NB4 (cell line): ENCODE measurements at regions not wholly inside any gene's neighbourhood (a gene's known extent, or its start where the extent isn't known, plus 50 kb on each side); places are given as distances from the start of the nearest gene placed in this dataset.
"Not testable (repeated sequence)": the region's sequence is repeated elsewhere in the genome, so short reads cannot be mapped to it uniquely, and the experiment has no call there.

Experiments used
- DNase-seq: peaks from one replicate; pipeline ENCODE4 v3.0.0; 2010; ENCODE audit warnings: low read depth
- H3K4me3 ChIP-seq: one replicate; pipeline ENCODE4 v1.5.1; 2011; ENCODE audit warnings: mild to moderate bottlenecking, low read depth, low read length, moderate library complexity
- TF ChIP-seq, protein P1 (sequence below): IDR thresholded peaks from 2 replicates; pipeline ENCODE4 v1.6.1; 2011; ENCODE audit warnings: low read depth, low read length

DNA sequence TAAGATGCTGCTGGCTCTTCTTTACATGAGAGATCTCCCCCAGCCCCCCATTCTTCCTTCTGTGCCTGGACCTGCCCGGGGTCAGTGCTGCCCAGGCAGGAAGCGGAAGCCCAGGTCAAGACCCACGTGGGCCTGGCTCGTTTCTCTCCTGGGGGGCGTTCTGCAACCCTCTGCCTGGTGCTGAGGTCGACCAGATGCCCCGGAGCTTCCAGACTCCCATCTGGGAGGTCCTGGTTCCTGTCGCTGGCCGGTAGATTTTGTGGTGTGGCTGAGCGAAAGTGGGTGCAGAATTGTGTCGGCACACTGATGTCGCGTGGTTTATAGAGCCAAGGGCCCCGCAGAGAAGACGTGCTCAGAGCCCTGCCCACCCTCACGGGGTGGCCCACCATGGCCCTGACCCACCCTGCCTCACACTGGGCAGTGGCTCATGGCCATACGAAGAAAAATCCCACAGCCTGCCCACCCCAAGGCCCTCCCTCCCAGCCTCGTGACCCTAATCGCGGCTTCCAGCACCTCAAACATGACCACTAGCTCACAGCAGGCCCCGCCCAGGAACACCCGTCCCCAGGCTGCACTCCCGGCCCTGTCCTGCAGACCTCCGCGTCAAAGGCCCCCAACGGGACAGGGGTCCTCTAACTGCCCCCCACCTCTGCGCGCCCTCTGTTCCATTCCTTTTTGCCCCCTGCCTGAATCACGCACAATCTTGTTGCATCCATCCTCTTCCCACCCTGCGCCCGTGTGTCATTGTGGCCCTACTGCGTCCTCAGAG, 443.2 kb upstream of the ZNF722 start:
- DNase-seq, H3K4me3 ChIP-seq: not testable (repeated sequence)

DNA sequence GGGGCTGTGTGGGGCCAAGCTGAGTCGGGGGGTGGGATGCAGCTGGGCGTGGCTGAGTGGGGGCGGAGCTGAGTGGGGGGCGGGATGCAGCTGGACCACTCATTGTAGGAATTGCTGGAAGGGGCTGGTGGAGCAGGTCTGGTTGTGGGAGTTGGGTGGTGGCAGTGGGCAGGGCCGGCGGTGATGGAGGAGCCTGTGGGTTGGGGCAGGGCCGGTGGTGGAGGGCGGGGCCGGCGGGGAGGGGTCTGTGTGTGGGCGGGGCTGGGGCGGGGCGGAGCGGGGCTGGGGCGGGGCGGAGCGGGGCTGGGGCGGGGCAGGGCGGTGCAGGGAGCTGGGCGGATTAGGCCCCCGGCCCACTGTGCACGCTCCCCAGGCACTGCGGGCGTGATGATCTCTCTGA, 442.4 kb upstream of the ZNF722 start:
- not testable (repeated sequence) for H3K4me3 ChIP-seq, DNase-seq

DNA sequence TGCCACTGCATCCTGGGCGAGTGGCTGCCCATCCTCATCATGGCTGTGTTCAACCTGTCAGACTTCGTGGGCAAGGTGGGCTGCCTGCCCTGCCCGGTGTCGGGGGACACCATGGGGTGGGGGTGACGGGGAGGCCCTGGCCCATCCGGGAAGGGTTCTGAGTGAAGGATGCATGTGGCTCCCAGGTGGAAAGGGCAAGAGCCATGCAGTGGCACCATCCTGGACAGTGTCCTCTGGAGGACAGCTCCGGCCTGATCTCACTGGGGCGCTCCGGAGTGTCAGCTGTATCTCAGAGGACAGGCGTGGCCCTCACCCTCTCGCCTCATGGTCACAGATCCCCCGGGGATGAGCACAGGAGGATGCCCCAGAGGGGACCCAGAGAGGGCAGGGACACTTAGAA, 439.6 kb upstream of the ZNF722 start:
- not testable (repeated sequence) for DNase-seq, H3K4me3 ChIP-seq

DNA sequence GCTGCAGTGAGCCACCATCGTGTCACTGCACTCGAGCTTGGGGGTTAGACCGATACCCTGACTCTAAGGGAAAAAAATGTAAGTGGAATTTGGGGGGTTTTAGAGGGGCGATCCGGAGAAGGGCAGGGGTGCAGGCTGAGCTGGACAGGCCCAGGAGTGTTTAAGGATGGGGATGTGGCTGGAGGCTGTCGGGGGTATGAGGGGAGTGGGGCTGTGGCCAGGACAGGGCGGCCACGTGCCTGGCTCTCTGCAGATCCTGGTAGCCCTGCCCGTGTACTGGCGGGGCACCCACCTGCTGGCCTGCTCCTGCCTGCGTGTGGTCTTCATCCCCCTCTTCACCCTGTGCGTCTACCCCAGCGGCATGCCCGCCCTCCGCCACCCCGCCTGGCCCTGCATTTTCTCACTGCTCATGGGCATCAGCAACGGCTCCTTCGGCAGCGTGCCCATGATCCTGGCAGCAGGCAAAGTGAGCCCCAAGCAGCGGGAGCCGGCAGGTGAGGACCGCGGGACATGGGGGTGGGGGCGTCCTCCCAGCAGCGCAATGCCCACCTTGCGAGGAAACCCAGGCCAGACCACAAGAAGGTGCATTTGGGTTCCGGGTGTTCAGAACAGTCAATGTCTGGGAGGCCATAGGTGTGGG, 438.7 kb upstream of the ZNF722 start:
- not testable (repeated sequence) for DNase-seq, H3K4me3 ChIP-seq

DNA sequence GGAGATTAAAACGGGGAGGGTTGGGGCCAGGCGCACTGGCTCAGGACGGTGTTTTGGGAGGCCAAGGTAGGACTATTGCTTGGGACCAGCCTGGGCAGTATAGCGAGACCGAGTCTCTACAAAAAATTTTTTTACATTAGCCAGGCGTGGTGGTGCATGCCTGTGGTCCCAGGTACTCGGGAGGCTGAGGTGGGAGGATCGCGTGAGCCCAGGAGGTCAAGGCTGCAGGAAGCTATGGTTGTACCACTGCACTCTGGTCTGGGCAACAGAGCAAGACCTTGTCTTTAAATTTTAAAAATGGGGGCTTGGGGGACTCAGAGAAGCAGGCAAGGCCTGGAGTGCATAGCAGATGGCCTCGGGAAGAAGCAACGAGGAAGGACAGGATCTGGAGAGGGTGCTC, 436.7 kb upstream of the ZNF722 start:
- not testable (repeated sequence) for H3K4me3 ChIP-seq, DNase-seq

- not testable (repeated sequence) for DNase-seq, H3K4me3 ChIP-seq
Measured at GRCh38 chr7:63562364-63563060, 436.1 kb upstream of the ZNF722 start.

- DNase-seq, result not testable (repeated sequence)
Measured at GRCh38 chr7:63563151-63563940, 435.3 kb upstream of the ZNF722 start.

GRCh38 chr7:63564882-63565281, 433.8 kb upstream of the ZNF722 start:
- not testable (repeated sequence) for DNase-seq, H3K4me3 ChIP-seq

More at GRCh38 chr7:63563151-63563940, 435.3 kb upstream of the ZNF722 start:
- H3K4me3 ChIP-seq, result not testable (repeated sequence)

GRCh38 chr7:63566886-63567285, 431.8 kb upstream of the ZNF722 start:
- not testable (repeated sequence) for H3K4me3 ChIP-seq, DNase-seq

- DNase-seq, H3K4me3 ChIP-seq: not testable (repeated sequence)
Measured at GRCh38 chr7:63567636-63568035, 431.0 kb upstream of the ZNF722 start.

- H3K4me3 ChIP-seq, DNase-seq: not testable (repeated sequence)
Measured at GRCh38 chr7:63568571-63569313, 429.9 kb upstream of the ZNF722 start.

DNA sequence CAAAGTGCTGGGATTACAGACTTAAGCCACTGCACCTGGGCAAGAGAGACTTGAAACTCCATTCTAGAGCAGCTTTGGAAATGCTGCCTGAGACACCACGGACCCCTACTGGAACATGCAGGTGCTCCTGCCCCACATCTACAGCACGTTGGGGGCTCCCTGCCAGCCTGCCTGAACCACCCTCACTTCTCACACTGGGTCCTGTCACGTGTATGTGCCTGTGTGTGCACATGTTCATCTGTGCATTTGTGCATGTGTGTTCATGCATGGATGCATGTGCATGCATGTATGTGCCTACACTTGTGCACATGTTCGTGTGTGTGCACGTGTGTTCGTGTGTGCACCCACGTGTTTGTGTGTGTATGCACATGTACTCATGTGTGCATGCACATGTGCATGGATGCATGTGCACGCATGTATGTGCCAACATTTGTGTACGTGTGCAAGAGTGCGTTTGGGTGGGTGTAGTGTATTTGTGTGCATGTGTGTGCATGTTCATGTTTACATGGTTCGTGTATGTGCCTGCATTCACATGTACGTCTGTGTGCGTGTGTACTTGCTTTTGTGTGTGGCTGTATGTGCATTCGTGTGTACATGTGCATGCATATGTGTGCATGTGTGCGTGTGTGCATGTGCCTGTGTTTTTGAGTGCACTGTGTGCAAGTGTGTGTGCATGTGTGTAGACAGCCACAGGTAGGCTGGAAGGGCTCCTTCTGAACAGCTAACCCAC, 428.1 kb upstream of the ZNF722 start:
- TF ChIP-seq, protein P1, sequence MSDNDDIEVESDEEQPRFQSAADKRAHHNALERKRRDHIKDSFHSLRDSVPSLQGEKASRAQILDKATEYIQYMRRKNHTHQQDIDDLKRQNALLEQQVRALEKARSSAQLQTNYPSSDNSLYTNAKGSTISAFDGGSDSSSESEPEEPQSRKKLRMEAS, result peak; percentile 43; the same call in 1 of the 2 replicates
- H3K4me3 ChIP-seq, DNase-seq: not testable (repeated sequence)

GRCh38 chr7:63572196-63572595, 426.5 kb upstream of the ZNF722 start:
- DNase-seq, H3K4me3 ChIP-seq: not testable (repeated sequence)

DNA sequence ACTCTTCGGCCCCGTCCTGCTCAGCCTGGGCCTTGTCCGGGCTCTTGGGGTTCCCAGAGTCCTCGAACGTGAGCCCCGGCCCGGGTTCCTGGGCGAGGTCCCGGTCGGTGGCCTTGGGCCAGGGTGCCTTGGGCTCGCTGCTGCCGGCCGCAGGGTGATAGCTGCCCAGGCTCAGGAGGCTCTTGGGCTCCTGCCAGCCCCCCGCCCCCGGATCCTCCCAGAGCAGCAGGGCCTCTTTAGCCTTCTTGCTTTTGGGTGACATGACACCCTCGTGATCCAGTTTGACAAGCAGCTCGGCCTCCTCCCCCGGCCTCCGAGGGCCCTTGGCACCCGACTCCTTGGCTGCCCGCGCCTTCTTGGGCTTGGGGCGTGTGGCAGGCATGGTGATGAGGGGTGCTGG, 425.7 kb upstream of the ZNF722 start:
- DNase-seq, H3K4me3 ChIP-seq: not testable (repeated sequence)

- not testable (repeated sequence) for DNase-seq, H3K4me3 ChIP-seq
Measured at GRCh38 chr7:63573412-63573811, 425.2 kb upstream of the ZNF722 start.

GRCh38 chr7:63576421-63576820, 422.2 kb upstream of the ZNF722 start:
- not testable (repeated sequence) for DNase-seq, H3K4me3 ChIP-seq

- not testable (repeated sequence) for DNase-seq, H3K4me3 ChIP-seq
Measured at GRCh38 chr7:63577066-63577465, 421.6 kb upstream of the ZNF722 start.
